Endothelial cell of umbilical vein (primary cell): ENCODE measurements at regions not wholly inside any gene's neighbourhood (a gene's known extent, or its start where the extent isn't known, plus 50 kb on each side); places are given as distances from the start of the nearest gene placed in this dataset.

Experiments used
- CTCF ChIP-seq, 2 donors: IDR thresholded peaks; 1 replicate in 1 of 2; 2 replicates in 1 of 2; pipeline ENCODE4 v1.5.1; 2011; ENCODE audit warnings: low read length in 2 of 2, mild to moderate bottlenecking in 2 of 2, moderate library complexity in 2 of 2, control low read depth in 1 of 2, inconsistent platforms in 1 of 2, low read depth in 1 of 2; ENCODE audit not compliant: insufficient read depth in 1 of 2; ENCODE audit errors: extremely low read depth in 1 of 2
- EZH2 ChIP-seq: IDR thresholded peaks from 2 replicates; pipeline ENCODE4 v1.6.1; 2012; ENCODE audit warnings: borderline replicate concordance, low read depth, mild to moderate bottlenecking, moderate library complexity, low read length, inconsistent platforms; ENCODE audit not compliant: severe bottlenecking
- FOS ChIP-seq: IDR thresholded peaks from 2 replicates; pipeline ENCODE4 v1.6.1; 2011; ENCODE audit warnings: mild to moderate bottlenecking, low read length, moderate library complexity, borderline replicate concordance; ENCODE audit not compliant: insufficient read depth
- JUN ChIP-seq: IDR thresholded peaks from 2 replicates; pipeline ENCODE4 v1.6.1; 2011; ENCODE audit warnings: borderline replicate concordance, low read depth; ENCODE audit not compliant: insufficient read length, insufficient read depth
- MYC ChIP-seq: IDR thresholded peaks from one replicate; pipeline ENCODE4 v1.6.1; 2011; ENCODE audit warnings: mild to moderate bottlenecking, low read depth, low read length
- POLR2A ChIP-seq: IDR thresholded peaks from 2 replicates; pipeline ENCODE4 v1.6.1; 2012; ENCODE audit warnings: low read depth, mild to moderate bottlenecking, control low read depth, low read length
- POLR2AphosphoS5 ChIP-seq: IDR thresholded peaks from 2 replicates; pipeline ENCODE4 v1.6.1; 2012; ENCODE audit warnings: low read depth, mild to moderate bottlenecking, control low read depth, low read length, moderate library complexity; ENCODE audit not compliant: insufficient read depth
- TF ChIP-seq, protein P1 (sequence below): IDR thresholded peaks from 2 replicates; pipeline ENCODE4 v1.6.1; 2011; ENCODE audit not compliant: insufficient read depth, insufficient read length

DNA sequence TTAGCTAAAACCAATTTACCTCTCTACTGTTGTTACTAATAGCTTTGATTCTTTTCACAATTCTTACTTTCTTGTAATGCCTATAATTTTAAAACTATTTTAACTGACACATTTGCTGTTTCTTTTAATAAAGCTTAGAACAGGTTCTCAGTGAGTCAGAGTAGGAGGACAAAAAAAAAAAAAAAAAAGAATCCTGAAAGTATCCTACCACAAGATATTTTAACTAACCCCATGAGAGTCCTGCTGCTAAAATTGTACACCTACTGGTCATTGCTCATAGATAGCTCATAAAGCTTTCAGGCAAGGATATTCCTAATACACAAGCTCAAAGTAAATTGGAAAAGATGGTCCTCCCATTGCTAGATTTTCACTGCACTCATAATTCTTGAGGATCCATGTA lies 301.0 kb downstream of the CENPW start:
- no peak for TF ChIP-seq CTCF (IDR thresholded peaks at IDR 0.05; ENCODE audit: extremely low read depth in 1 of 2, insufficient read depth in 1 of 2, low read depth in 1 of 2, low read length in 2 of 2)
- TF ChIP-seq, protein P1, sequence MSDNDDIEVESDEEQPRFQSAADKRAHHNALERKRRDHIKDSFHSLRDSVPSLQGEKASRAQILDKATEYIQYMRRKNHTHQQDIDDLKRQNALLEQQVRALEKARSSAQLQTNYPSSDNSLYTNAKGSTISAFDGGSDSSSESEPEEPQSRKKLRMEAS: no peak
- no peak for TF ChIP-seq POLR2AphosphoS5
- no peak for TF ChIP-seq JUN
- no peak for TF ChIP-seq EZH2
- TF ChIP-seq FOS: no peak
- TF ChIP-seq POLR2A: no peak
- no peak for TF ChIP-seq MYC
